DMS153 treated with DMSO at 0.1 percent for 48 hours (cell line): ENCODE measurements at regions not wholly inside any gene's neighbourhood (a gene's known extent, or its start where the extent isn't known, plus 50 kb on each side); places are given as distances from the start of the nearest gene placed in this dataset.

Source experiments
- DNase-seq: peaks from one replicate; lab custom pipeline; 2025; ENCODE audit not compliant: unreplicated experiment; lab: John Stamatoyannopoulos, UW

DNA sequence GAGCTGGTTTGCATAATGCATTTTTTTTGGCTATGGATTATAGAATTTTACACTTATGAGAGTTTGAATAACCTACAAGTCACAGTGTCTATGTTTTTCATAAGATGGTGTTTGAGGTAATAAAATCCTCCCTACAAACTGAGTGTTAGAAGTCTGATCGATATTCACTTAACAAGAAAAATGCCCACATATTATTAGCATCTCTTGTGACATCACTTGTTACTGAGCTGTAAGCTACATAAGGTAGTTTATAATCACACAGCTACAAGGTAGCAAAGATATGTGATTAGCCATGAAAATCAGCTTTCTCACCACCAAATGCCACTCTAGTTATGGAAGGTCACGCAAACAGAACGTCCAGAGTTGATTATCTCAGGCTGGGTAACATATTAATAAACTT, 669.6 kb downstream of the PCDH18 start:
- DNase-seq: no peak

DNA sequence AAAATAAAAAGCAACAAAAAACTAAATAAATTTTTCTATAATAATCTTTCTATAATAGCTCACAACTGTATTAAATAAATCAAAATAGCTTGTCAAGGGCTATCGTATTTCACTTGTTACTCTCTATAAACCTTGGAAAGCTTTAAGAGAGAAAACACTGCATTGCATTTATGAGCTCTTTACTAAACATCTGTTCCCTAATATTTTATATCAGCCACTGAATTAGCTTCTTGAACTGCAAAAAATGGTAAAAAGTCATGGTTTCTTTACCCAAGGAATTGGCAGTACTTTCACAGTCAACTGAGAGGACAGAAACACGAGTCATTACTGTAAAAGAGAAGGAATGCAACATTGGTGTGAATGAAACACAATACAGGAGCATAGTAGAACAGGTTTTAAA, 671.2 kb downstream of the PCDH18 start:
- no peak for DNase-seq

DNA sequence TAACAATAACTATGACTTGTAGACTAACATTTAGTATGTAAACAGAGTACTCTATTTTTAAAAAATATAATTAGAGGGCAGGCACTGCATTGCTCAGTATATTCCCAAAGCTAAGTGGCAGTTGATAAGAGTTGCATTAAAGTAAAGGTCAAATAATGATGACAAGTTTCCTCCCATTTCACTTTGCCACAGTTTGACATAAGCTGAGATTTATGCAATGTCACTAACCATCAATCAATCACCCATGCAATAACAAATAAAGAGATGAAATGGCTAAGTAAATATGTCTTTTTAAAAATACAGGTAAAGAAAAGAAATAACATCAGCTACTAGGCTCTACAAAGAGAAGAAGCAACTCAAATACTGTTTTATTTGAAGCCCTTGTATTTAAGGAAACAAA, 673.4 kb downstream of the PCDH18 start:
- DNase-seq: no peak

DNA sequence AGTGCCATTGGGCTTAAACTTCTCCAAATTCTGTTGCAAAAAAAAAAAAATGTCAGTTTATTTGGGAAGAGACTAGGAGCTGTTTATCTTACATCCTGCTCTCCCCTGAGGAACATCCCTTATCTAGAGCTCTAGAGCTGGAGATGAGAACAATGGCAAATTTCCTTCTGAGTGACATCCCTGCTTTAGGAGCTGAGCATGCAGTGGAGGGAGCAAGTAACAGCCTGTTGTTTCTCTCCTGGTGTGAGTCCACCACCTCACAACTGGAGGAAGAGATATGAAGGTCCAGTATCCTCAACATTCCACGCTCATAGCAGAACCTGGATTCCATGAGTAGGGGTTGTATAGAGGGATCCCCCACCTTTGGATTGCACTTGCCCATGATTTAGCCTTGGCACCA, 676.4 kb downstream of the PCDH18 start:
- no peak for DNase-seq

DNA sequence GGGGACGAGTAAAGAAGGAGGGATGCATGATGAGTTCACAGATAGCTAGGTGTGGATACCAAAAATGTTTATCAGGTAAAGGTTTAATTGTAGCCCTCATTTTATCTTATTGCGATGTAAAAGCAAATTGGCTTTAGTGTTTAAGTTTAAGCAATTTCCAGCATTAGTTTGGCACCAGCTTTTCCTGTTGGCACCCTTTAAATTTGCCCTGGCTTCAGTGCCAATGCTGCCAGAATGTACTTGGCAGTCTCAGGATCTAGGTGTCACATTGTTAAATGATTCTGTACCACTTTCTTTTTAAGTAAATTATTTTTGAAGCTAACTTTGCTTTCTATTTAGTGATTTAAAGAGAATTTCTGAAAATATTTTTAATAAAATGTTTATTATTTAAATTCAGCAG, 681.8 kb downstream of the PCDH18 start:
- no peak for DNase-seq

DNA sequence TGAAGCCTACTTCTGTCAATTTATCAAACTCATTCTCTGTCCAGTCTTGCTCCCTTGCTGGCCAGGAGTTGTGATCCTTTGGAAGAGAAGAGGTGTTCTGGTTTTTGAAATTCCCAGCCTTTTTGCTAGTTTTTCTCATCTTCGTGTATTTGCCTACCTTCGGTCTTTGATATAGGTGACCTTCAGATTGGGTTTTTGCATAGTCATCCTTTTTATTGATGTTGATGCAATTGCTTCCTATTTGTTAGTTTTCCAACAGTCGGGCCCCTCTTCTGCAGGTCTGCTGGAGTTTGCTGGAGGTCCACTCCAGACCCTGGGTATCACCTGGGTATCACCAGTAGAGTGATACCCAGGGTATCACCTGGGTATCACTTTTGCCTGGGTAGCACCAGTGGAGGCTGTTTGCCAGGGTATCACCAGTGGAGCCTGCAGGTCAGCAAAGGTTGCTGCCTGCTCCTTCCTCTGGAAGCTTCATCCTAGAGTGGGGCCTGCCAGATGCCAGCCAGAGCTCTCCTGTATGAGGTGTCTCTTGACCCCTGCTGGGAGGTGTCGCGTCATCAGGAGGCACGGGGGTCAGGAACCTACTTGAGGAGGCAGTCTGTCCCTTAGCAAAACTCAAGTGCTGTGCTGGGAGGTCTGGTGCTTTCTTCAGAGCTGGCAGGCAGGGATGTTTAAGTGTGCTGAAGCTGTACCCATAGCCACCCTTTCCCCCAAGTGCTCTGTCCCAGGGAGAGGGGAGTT, 684.2 kb downstream of the PCDH18 start:
- no peak for DNase-seq

DNA sequence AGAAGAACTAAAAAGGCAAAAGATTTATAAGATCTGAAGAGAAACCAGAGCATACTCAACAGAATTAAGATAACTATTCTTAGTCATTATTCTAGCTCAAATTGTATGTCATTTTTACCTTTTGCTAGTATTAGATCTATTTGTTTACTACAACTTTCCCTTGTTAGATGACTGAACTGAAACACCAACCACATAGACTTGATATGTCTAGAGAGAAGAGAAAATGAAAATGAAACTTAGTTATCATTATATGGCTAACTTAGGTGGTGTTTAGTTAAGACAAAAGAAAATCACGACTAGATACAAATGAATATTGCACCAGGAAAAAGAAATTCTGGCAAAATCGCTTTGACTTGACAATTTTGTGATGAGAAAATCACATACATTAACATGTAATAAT, 690.8 kb downstream of the PCDH18 start:
- no peak for DNase-seq

DNA sequence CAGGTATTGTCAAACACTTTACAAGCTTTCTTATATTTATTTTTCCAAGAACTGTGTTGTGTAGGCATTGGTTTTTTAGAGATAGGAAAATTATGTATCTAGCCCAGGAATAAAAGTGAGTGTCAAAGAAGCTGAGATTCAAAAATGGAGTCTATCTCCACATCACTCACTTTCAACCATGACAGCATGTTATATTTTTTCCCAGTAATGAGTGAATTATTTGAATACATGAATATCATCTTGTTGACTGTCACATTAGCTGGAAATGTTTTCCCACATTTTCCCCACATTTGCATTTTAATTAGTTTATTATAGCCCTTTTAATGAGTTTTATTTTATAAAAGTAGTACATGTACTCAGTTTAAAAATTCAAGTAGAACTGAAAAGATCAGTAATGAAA, 693.7 kb downstream of the PCDH18 start:
- no peak for DNase-seq

DNA sequence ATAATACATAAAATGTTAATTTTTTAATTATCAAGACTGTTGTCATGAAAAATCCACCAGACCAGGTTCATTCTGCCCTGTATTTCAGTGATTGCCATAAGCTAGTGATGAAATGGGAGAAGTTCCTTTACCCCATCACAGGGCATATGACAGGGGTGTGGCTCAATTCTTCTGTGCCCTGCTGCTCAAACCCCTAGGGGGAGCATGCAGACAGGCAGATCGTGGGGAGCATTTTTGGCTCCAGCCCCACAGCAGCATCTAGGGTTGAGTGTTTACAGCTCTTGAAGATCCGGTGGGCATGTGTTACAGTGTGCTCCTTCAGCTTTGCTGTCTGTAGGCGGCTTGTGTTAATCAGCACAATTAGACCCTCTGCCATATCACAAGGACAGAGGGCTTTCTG, 700.7 kb downstream of the PCDH18 start:
- DNase-seq: no peak

DNA sequence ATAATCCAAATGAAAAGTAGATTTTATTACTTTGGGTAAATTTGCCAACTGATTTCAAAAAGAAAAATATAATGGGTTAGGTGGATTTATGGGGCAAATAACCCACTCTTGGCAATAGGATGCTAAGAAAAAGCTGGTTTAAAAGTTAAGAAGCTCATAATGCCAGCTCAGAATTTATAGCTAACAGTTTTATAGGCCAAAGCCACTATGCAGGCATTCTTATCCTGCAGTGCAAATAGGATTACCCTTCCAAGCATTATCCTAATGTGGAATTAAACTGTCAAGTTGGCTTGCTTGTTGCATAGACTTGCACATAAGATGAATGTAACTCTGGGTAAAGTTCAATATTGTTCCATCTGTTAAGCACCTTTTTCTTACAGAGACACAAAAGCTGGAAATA, 703.0 kb downstream of the PCDH18 start:
- no peak for DNase-seq

DNA sequence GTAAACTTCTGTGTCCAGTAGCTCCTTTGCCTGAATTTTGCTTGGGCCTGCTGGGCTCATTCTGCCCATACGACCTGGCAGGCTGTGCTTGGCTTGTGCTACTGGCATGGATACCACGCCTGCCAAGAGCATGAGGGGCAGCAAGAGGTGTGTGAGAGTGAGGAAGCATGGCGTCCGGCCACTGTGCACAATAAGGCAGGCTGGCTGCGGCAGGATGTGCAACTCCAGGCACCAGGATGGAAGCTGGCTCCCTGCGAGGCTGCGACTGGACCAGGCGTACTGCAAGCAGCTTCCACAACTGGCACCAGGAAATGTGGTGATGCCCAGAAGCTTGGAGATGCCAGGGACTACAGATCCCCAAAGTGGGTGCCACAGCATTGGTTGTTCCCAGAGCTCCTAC, 709.3 kb downstream of the PCDH18 start:
- no peak for DNase-seq

DNA sequence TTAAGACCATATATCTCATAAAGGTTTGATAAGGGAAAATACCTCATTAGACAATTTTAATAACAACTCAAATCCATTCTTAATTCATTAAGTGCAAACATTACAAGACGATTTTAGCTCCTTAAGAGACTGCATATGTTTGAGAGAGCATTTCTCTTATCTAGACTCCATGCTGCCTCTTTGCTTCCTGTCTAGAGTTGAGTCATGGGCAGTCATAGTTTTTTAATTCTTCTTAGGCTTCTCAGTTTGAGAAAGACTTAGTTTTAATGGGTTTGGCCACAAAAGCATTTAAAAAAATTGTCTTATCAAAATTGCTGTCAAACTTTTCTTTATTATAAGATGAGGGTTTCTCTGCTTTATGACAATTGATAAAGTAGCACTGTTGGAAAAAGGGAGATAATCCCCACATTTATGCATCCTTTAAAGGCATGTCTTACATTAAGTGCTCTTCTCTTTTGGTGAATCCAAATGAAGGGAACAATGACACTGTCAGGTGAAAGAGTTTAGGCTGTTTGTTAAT, 713.4 kb downstream of the PCDH18 start:
- DNase-seq: no peak

DNA sequence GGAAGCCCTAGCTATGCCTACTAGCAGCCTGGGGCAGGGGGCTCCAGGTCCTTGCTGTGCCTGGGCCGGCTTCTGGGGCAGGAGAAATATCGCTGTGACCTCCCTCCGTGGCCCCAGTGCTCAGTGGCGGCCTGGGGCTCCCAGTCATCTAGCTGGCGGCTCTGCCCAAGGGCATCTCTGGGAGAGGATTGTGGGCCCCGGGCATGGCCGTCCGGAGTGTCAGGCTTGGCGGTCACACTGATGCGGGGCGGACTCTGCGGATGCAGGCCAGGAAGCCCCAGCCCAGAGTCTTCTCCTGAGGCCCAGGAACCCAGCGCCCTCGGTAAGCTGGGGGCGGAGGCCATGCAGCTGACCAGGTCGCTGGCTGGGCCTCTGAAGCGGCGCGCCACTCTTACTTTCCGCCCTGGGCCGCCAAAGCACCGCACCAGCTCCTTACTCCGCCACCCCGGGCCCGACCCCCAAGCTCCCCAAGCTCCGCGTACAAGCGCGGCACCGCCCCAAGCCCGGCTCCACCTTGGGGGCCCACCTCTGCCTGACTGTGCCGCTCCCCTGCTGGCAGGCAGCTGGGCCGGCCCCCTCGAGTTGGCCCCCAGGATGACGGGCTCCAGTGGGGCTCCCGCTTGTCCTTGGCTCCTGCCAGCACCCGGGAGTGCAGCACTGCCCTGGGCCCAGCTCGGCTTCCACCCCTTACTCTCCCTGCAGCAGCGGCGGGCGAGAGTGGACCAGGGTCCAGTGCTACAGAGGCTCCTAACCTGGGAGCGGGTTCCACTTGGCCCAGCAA, 720.0 kb downstream of the PCDH18 start:
- DNase-seq: no peak

DNA sequence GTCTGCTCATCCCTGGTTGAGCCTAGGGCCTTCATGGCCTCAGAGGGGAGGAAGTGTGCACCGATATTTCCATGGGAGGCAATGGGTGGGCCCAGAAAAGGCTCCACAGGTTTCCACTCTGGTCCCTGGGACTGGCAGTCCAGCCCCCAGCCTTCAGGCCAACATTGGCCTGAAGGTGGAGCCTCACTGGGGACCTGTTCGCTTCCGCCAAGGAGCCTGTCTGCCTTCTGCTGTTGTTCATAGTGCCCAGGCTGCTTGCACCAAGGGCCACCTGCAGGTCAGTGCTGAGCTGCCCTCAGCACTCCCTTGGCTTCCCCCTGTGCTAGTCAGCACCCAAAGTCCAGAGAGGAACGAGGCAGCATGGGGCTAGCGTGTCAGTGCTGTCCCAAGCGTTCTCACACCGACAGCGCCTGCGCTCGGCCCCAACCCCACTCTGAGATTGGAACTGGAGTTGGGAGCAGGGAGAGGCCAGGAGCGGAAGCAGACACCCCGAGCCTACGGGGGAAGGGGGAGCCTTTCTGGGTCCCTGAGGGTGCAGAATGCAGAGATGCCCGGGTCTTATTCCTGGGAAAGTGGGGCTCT, 720.7 kb downstream of the PCDH18 start:
- DNase-seq: no peak

DNA sequence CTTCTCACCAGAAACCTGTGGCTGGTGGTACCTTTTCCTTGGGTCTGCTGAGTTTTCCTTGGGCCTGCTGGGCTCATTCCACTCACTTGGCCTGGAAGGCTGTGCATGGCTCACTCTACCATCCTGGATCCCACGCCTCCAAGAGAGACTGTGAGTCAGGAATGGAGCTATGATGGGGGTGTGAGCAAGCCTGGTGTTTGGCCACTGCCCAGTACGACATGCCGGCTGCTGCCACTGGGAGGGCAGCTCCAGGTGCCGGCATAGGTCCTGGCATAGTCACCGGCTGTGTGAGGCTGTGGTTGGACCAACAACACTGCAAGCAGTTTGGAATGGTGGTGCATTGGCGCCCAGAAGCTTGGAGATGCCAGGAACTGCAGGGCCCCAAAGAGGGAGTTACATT, 721.7 kb downstream of the PCDH18 start:
- DNase-seq: no peak

DNA sequence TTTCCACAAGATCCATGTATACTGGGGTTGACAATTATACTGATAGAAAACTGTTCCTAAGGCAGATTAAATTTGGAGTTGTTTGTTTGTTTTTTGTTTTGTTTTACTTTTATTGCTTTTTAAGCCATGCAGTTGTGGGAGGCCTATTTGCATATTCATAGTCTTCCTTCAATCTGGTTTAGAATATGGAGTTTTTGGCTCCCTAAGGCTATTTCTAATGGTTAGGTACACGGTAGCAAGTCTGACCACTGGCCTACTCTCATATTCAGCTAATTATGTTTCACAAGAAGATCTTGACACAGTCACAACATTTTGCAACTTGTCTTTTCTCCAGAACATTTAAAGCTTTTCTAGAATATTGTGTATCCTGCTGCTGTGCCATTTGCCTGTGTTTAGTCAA, 725.5 kb downstream of the PCDH18 start:
- DNase-seq: no peak

DNA sequence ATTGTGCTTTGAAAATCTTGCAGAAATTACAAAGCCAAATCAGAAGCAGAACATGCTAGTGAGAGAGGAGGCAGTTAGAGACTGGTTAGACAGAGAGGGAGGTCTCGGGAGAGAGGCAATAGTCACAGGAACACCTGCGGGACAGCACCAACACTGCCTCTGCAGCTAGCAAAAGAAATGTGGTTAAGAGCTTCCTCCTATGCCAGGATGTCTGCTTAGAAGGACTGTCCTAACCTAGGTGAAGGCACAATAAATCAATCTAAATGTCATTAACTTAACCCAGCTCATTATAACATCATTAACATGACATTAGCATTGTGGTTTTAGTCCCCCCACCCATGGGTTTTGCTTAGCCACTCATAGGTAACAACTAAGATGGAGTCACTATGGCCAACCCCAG, 726.7 kb downstream of the PCDH18 start:
- DNase-seq: no peak

DNA sequence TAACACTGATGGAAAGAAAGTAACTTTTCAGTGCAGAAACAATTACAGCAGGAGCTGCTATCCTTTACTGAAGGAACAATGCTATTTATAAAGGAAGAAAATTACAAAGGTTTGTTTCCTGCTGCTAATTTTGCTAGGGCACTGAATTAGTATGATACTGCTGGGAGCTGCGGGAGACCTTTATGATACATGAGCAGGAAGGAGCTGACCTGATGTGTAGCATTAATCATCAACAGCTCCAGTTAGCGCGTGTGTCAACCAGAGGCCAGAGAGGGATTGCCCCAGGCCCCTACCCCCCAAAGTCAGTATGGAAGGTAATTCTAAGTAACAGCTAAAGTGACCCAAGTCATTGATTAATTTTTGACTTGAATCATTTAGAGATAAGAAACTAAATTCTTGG, 728.9 kb downstream of the PCDH18 start:
- no peak for DNase-seq

DNA sequence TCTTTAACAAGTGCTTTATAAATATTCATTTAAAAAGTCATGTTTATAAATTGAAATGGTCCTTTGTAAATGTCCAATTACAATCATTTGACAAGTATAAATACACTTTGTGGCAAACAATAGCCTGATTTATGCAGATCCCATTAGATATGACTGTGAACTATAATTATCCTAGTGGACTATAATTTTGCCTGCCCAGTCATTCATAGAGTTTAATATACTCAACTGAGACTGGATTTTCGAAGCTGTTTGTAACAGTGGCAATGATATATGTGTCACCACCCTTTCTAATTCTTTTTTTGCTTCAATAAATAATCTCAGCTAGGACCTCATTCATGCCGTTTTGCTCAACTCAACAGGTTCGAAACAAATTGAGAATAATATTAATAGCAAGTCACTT, 732.0 kb downstream of the PCDH18 start:
- no peak for DNase-seq

DNA sequence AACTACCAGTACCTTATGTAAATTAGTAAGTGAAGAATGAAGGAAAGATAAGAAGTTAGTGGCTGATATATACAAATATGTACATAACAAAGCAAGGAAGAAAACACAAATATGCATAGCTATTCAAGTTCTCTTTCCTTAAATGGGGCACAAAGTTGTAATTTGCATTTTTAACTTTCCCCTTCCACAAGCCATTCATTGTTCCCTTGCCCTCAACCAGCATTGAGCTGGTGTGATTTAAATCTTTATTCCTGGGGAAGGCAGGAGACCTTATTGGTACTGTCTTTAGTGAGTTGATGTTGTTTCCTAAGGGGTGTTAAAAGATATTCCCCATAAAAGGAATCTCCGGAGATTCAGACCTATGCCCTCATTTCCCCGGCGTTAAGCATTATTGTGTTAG, 735.3 kb downstream of the PCDH18 start:
- DNase-seq: no peak

DNA sequence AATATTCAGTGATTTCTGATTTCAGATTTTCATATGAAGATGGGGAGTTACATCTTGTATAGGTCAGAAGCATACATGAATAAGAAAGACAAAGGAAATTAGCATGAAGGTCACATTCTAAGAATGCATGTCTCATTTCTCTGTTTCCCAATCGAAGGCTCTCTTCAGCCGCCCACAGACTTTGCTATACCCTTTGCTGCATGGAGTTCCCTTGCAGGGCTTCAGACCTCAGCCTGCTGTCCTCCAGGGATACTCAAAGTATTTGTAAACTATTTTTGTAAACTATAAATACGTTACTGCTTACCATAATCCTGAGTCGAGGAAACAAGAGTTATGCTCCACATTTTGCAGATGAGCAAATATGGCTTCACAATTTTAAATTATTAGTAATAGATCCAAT, 738.4 kb downstream of the PCDH18 start:
- DNase-seq: no peak

DNA sequence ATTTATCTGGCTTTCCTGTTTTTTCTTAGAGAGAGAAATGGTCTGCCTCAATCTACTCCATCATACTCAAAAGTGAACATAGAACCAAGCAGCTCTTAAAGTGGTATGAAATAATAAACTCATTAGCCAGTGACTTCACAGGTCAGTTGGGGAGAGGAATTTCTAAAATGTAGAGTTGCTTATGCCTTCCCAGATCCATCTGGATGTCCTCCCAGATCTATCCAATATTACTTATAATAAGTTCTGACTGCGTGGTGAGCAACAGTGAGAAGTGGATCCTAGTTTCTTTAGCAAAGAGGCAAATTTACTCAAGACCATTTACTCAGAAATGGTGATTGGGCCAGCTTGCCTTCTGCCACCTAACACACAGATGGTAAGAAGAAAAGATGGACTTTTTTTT, 748.0 kb downstream of the PCDH18 start:
- DNase-seq: no peak
